Adrenal gland (tissue), 5 donors: ENCODE measurements at regions not wholly inside any gene's neighbourhood (a gene's known extent, or its start where the extent isn't known, plus 50 kb on each side); places are given as distances from the start of the nearest gene placed in this dataset.

Source experiments
- CTCF ChIP-seq, 6 experiments: fragments of 450-650 bp in 4 of 6; fragments of 200-600 bp in 2 of 6; sonication (generic) in 1 of 6; IDR thresholded peaks; 1 replicate in 5 of 6; 2 replicates in 1 of 6; pipeline versions ENCODE4 v1.5.1 to v1.8.0; 2016 to 2021; ENCODE audit warnings: antibody characterized with exemption in 6 of 6, mild to moderate bottlenecking in 2 of 6, moderate library complexity in 1 of 6
- POLR2A ChIP-seq, 2 donors: fragments of 450-650 bp; IDR thresholded peaks; one replicate each; pipeline ENCODE4 v1.6.1; 2017; ENCODE audit warnings: antibody characterized with exemption in 2 of 2, mild to moderate bottlenecking in 2 of 2, moderate library complexity in 1 of 2
- donor health status: DM: no; HTN: no; CAD: no.

- no peak for TF ChIP-seq CTCF (IDR thresholded peaks at IDR 0.05)
- no peak for TF ChIP-seq POLR2A (IDR thresholded peaks at IDR 0.05)
Measured at GRCh38 chr7:52302765-52303520, 732.5 kb upstream of the POM121L12 start.
